Testis (tissue), 2 donors: ENCODE measurements at regions not wholly inside any gene's neighbourhood (a gene's known extent, or its start where the extent isn't known, plus 50 kb on each side); places are given as distances from the start of the nearest gene placed in this dataset.
"Not testable (repeated sequence)": the region's sequence is repeated elsewhere in the genome, so short reads cannot be mapped to it uniquely, and the experiment has no call there.

ENCODE experiments used
- DNase-seq: peaks from one replicate; pipeline ENCODE4 v3.0.0-alpha.2; 2019
- H3K27ac ChIP-seq, 2 donors: fragments of 200-600 bp; sonication (generic); one replicate each; pipeline ENCODE4 v1.5.1; 2019
- H3K27me3 ChIP-seq: fragments of 200-600 bp; sonication (generic); one replicate; pipeline ENCODE4 v1.5.1; 2019
- H3K36me3 ChIP-seq: fragments of 200-600 bp; sonication (generic); one replicate; pipeline ENCODE4 v1.5.1; 2017; ENCODE audit warnings: low read depth; ENCODE audit errors: missing control alignments
- H3K4me1 ChIP-seq: fragments of 200-600 bp; sonication (generic); one replicate; pipeline ENCODE4 v1.5.1; 2019
- H3K4me3 ChIP-seq, 2 donors: fragments of 200-600 bp; sonication (generic); one replicate each; pipeline ENCODE4 v1.5.1; 2017 to 2019
- H3K9me3 ChIP-seq: fragments of 200-600 bp; sonication (generic); one replicate; pipeline ENCODE4 v1.5.1; 2017
- POLR2A ChIP-seq: fragments of 450-650 bp; IDR thresholded peaks from one replicate; pipeline ENCODE4 v1.6.1; 2017; ENCODE audit warnings: antibody characterized with exemption, mild to moderate bottlenecking, moderate library complexity
- WGBS, 2 donors: methylation state at CpG; one replicate each; pipeline ENCODE4 v1.1.5; 2018; 5-methylcytosine and 5-hydroxymethylcytosine counted together
- intact Hi-C: fragments of 100-400 bp; cut with DNase I; formaldehyde crosslinking; loops from one replicate; pipeline ENCODE4 v1.15.1; 2023; ENCODE audit warnings: low total_unique reads
- TF ChIP-seq, protein P1 (sequence below), 3 experiments: fragments of 450-650 bp in 2 of 3; fragments of 200-600 bp in 1 of 3; sonication (generic) in 1 of 3; IDR thresholded peaks; one replicate each; pipeline ENCODE4 v1.5.1; 2016 to 2019; ENCODE audit warnings: antibody characterized with exemption in 3 of 3, mild to moderate bottlenecking in 2 of 3, moderate library complexity in 1 of 3

- intact Hi-C loops = no loop called here
- TF ChIP-seq, protein P1, sequence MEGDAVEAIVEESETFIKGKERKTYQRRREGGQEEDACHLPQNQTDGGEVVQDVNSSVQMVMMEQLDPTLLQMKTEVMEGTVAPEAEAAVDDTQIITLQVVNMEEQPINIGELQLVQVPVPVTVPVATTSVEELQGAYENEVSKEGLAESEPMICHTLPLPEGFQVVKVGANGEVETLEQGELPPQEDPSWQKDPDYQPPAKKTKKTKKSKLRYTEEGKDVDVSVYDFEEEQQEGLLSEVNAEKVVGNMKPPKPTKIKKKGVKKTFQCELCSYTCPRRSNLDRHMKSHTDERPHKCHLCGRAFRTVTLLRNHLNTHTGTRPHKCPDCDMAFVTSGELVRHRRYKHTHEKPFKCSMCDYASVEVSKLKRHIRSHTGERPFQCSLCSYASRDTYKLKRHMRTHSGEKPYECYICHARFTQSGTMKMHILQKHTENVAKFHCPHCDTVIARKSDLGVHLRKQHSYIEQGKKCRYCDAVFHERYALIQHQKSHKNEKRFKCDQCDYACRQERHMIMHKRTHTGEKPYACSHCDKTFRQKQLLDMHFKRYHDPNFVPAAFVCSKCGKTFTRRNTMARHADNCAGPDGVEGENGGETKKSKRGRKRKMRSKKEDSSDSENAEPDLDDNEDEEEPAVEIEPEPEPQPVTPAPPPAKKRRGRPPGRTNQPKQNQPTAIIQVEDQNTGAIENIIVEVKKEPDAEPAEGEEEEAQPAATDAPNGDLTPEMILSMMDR (IDR thresholded peaks at IDR 0.05) = no peak
- TF ChIP-seq POLR2A = no peak
These were observed 757.5 kb upstream of the CTNND2 start for GRCh38 chr5:12661617-12662370.

DNA sequence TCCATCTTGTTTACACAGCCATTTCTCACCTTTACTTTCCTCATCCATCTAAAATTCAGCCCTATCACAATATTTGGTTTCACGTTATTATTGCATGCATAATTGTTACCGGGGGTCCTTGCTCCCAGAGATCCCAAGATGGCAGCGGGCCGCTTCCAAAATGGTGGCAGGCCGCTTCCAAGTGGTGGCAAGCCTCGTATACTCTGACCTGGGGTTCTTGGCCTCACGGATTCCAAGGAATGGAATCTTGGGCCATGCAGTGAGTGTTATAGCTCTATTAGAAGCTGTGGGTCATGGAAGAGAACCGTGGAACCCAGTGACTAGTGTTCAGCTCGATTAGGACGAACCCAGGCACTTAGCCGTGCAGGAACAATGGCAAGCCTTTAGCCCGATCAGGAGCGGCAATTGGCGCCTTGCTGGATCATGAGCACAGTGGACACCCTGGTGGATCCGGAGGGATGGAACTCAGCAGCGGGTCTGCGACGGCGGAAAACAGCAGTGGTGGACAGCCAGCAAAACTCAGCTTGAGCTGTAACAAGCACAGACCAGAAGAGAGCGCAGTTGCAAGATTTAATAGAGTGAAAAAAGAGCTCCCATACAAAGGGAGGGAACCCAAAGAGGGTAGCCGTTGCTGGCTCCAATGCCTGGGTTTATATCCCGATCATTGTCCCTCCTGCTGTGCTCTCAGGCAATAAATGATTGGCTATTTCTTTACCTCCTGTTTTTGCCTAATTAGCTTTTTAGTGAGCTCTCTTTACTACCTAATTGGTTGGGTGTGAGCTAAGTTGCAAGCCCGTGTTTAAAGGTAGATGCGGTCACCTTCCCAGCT is 756.2 kb upstream of the CTNND2 start:
- H3K4me1 ChIP-seq, H3K36me3 ChIP-seq, H3K27me3 ChIP-seq, intact Hi-C loops, H3K27ac ChIP-seq, DNase-seq, H3K4me3 ChIP-seq, H3K9me3 ChIP-seq: not testable (repeated sequence)
- 83 to 89% methylated on average over 24 of the region's 24 CpGs for WGBS, 2 donors

More at GRCh38 chr5:12661617-12662370, 757.5 kb upstream of the CTNND2 start:
- Histone ChIP-seq H3K36me3 (no peaks in the 10 kb centered on the region), H3K27ac (no peak overlapping the region), H3K4me3 (no peak overlapping the region), H3K9me3 (no peaks in the 10 kb centered on the region), H3K4me1 (no peaks in the 10 kb centered on the region), H3K27me3 (no peaks in the 10 kb centered on the region)
- DNase-seq = no peak
- WGBS, 2 donors = 90 to 94% methylated on average over 18 to 33 of the region's 33 CpGs

GRCh38 chr5:12659686-12660085 is 755.4 kb upstream of the CTNND2 start:
- H3K27me3 ChIP-seq = no peaks in the 10 kb centered on the region
- no peak overlapping the region for H3K4me3 ChIP-seq
- H3K27ac ChIP-seq = no peak overlapping the region
- no peaks in the 10 kb centered on the region for H3K9me3 ChIP-seq
- no peaks in the 10 kb centered on the region for H3K4me1 ChIP-seq
- DNase-seq = no peak
- 88 to 91% methylated on average over 4 of the region's 4 CpGs for WGBS, 2 donors
- intact Hi-C loops = no loop called here
- no peak for TF ChIP-seq POLR2A
- TF ChIP-seq, protein P1 (IDR thresholded peaks at IDR 0.05) = no peak
- H3K36me3 ChIP-seq = no peaks in the 10 kb centered on the region

GRCh38 chr5:12658871-12659446 is 754.7 kb upstream of the CTNND2 start:
- H3K9me3 ChIP-seq = no peaks in the 10 kb centered on the region
- intact Hi-C loops = no loop called here
- no peaks in the 10 kb centered on the region for H3K4me1 ChIP-seq
- H3K27ac ChIP-seq = no peak overlapping the region
- H3K36me3 ChIP-seq = no peaks in the 10 kb centered on the region
- no peak overlapping the region for H3K4me3 ChIP-seq
- TF ChIP-seq POLR2A = no peak
- TF ChIP-seq, protein P1 (IDR thresholded peaks at IDR 0.05) = no peak
- 66 to 70% methylated on average over 4 of the region's 4 CpGs for WGBS, 2 donors
- no peak for DNase-seq
- no peaks in the 10 kb centered on the region for H3K27me3 ChIP-seq

GRCh38 chr5:12657914-12658474 is 753.7 kb upstream of the CTNND2 start:
- H3K9me3 ChIP-seq, H3K36me3 ChIP-seq, H3K4me1 ChIP-seq, H3K27me3 ChIP-seq, H3K4me3 ChIP-seq, DNase-seq, H3K27ac ChIP-seq, intact Hi-C loops: not testable (repeated sequence)
- WGBS, 2 donors = 85 to 87% methylated on average over 4 of the region's 4 CpGs
